A673 (cell line): ENCODE measurements at regions not wholly inside any gene's neighbourhood (a gene's known extent, or its start where the extent isn't known, plus 50 kb on each side); places are given as distances from the start of the nearest gene placed in this dataset.

Experiments
- CTCF ChIP-seq: fragments of 300-800, 200-600 bp; sonication (generic); conservative IDR thresholded peaks from 2 replicates; pipeline ENCODE4 v1.5.1; 2017; ENCODE audit warnings: low read depth, mild to moderate bottlenecking, antibody characterized with exemption, low read length, moderate library complexity, mixed read lengths
- EZH2 ChIP-seq: fragments of 200-600 bp; sonication (generic); IDR thresholded peaks from 2 replicates; pipeline ENCODE4 v1.6.1; 2017; ENCODE audit warnings: borderline replicate concordance, low read depth, mild to moderate bottlenecking, mixed read lengths, antibody characterized with exemption, low read length; ENCODE audit not compliant: poor library complexity, severe bottlenecking

- TF ChIP-seq CTCF: no peak
- no peak for TF ChIP-seq EZH2
Measured at GRCh38 chr11:43172477-43172876, 139.3 kb upstream of the API5 start.
